GM23338 (cell line): ENCODE measurements at regions not wholly inside any gene's neighbourhood (a gene's known extent, or its start where the extent isn't known, plus 50 kb on each side); places are given as distances from the start of the nearest gene placed in this dataset.

ENCODE experiments used
- ATAC-seq: fragments of 200-7000 bp; cut with Tn5 transposase; 3 replicates; pipeline ENCODE4 v1.9.1; 2020
- DNase-seq: peaks from one replicate; pipeline ENCODE4 v3.0.0-alpha.2; 2015; ENCODE audit warnings: low spot score
- H2AFZ ChIP-seq: fragments of 200-600 bp; sonication (generic); 2 replicates; pipeline ENCODE4 v1.8.0; 2016; ENCODE audit warnings: antibody characterized with exemption, mild to moderate bottlenecking, moderate library complexity
- H3F3A ChIP-seq: fragments of 200-600 bp; sonication (generic); replicated peaks from 2 replicates; pipeline ENCODE4 v1.8.0; 2017; ENCODE audit warnings: antibody characterized with exemption, mixed run types, low read depth
- H3K27ac ChIP-seq: fragments of 200-600 bp; sonication (generic); 2 replicates; pipeline ENCODE4 v1.6.1; 2016; ENCODE audit warnings: low read depth
- H3K27me3 ChIP-seq: fragments of 200-600 bp; sonication (generic); 2 replicates; pipeline ENCODE4 v1.8.0; 2016; ENCODE audit warnings: mild to moderate bottlenecking, mixed run types, moderate library complexity; ENCODE audit not compliant: insufficient read depth
- H3K36me3 ChIP-seq: fragments of 200-600 bp; sonication (generic); 2 replicates; pipeline ENCODE4 v1.8.0; 2016; ENCODE audit warnings: mild to moderate bottlenecking; ENCODE audit not compliant: insufficient read depth
- H3K4me1 ChIP-seq: fragments of 200-600 bp; sonication (generic); 2 replicates; pipeline ENCODE4 v1.8.0; 2016; ENCODE audit warnings: mild to moderate bottlenecking, moderate library complexity; ENCODE audit not compliant: insufficient read depth
- H3K4me2 ChIP-seq: fragments of 200-600 bp; sonication (generic); 2 replicates; pipeline ENCODE4 v1.7.1; 2017; ENCODE audit warnings: mixed run types
- H3K4me3 ChIP-seq: fragments of 200-600 bp; sonication (generic); 2 replicates; pipeline ENCODE4 v1.6.1; 2016; ENCODE audit warnings: mixed run types
- H3K79me2 ChIP-seq: fragments of 200-600 bp; sonication (generic); replicated peaks from 2 replicates; pipeline ENCODE4 v1.8.0; 2017; ENCODE audit warnings: mild to moderate bottlenecking; ENCODE audit not compliant: insufficient read depth
- H3K9me2 ChIP-seq: fragments of 200-600 bp; sonication (generic); 2 replicates; pipeline ENCODE4 v1.8.0; 2017; ENCODE audit not compliant: insufficient read depth
- H4K20me1 ChIP-seq: fragments of 200-600 bp; sonication (generic); replicated peaks from 2 replicates; pipeline ENCODE4 v1.8.0; 2017; ENCODE audit warnings: mild to moderate bottlenecking; ENCODE audit not compliant: insufficient read depth
- H3K27ac Mint-ChIP-seq: 2 replicates; pipeline ENCODE4 v1.8.0; 2020; ENCODE audit warnings: inconsistent platforms, mild to moderate bottlenecking, moderate library complexity, mixed read lengths
- H3K27me3 Mint-ChIP-seq: 3 replicates; pipeline ENCODE4 v1.8.0; 2022; ENCODE audit warnings: low read depth, mild to moderate bottlenecking, moderate library complexity, mixed read lengths, inconsistent platforms; ENCODE audit not compliant: insufficient read depth, poor library complexity
- H3K36me3 Mint-ChIP-seq: 3 replicates; pipeline ENCODE4 v1.8.0; 2021; ENCODE audit warnings: low read depth, mild to moderate bottlenecking, inconsistent platforms, moderate library complexity, mixed read lengths
- H3K4me1 Mint-ChIP-seq: 3 replicates; pipeline ENCODE4 v1.8.0; 2020; ENCODE audit warnings: mild to moderate bottlenecking, inconsistent platforms, mixed read lengths
- H3K4me3 Mint-ChIP-seq: 3 replicates; pipeline ENCODE4 v1.8.0; 2021; ENCODE audit warnings: moderate library complexity, mild to moderate bottlenecking, inconsistent platforms, mixed read lengths
- H3K9me3 Mint-ChIP-seq: 3 replicates; pipeline ENCODE4 v1.8.0; 2020; ENCODE audit warnings: moderate library complexity, mild to moderate bottlenecking, inconsistent platforms, mixed read lengths
- CREB1 ChIP-seq: fragments of 250-450 bp; sonication (Bioruptor Pico); IDR thresholded peaks from 2 replicates; pipeline ENCODE4 v1.5.0; 2020; ENCODE audit warnings: low read depth, mild to moderate bottlenecking, moderate library complexity
- CTCF ChIP-seq, 2 experiments: fragments of 200-600 bp in 1 of 2; sonication (generic) in 1 of 2; conservative IDR thresholded peaks; 2 replicates each; pipeline versions ENCODE4 v1.5.1 to v1.6.1; 2016 to 2017; ENCODE audit warnings: antibody characterized with exemption in 2 of 2, low read depth in 2 of 2, mild to moderate bottlenecking in 2 of 2, moderate library complexity in 1 of 2
- ETS1 ChIP-seq: IDR thresholded peaks from 2 replicates; pipeline ENCODE4 v1.6.1; 2016; ENCODE audit warnings: antibody characterized with exemption
- EZH2 ChIP-seq: fragments of 200-600 bp; sonication (generic); IDR thresholded peaks from one replicate; pipeline ENCODE4 v1.8.0; 2017; ENCODE audit warnings: antibody characterized with exemption, mild to moderate bottlenecking, low read depth; ENCODE audit not compliant: unreplicated experiment
- EZH2phosphoT487 ChIP-seq: fragments of 200-600 bp; sonication (generic); IDR thresholded peaks from one replicate; pipeline ENCODE4 v1.8.1; 2018; ENCODE audit warnings: antibody characterized with exemption; ENCODE audit not compliant: unreplicated experiment
- JUNB ChIP-seq: IDR thresholded peaks from one replicate; pipeline ENCODE4 v1.6.1; 2016; ENCODE audit warnings: antibody characterized with exemption; ENCODE audit not compliant: unreplicated experiment
- NANOG ChIP-seq: IDR thresholded peaks from 2 replicates; pipeline ENCODE4 v1.6.1; 2016; ENCODE audit warnings: antibody characterized with exemption, borderline replicate concordance
- POLR2AphosphoS5 ChIP-seq: IDR thresholded peaks from 2 replicates; pipeline ENCODE4 v1.6.1; 2016; ENCODE audit warnings: antibody characterized with exemption, low read depth
- REST ChIP-seq: IDR thresholded peaks from one replicate; pipeline ENCODE4 v1.6.1; 2018; ENCODE audit warnings: antibody characterized with exemption; ENCODE audit not compliant: unreplicated experiment
- STAT1 ChIP-seq: IDR thresholded peaks from one replicate; pipeline ENCODE4 v1.6.1; 2016; ENCODE audit warnings: antibody characterized with exemption; ENCODE audit not compliant: unreplicated experiment
- ZNF114 ChIP-seq: fragments of 250-450 bp; sonication (Bioruptor Pico); IDR thresholded peaks from 2 replicates; pipeline ENCODE4 v1.5.0; 2020; ENCODE audit warnings: mild to moderate bottlenecking, moderate library complexity
- ZNF331 ChIP-seq: fragments of 250-450 bp; sonication (Bioruptor Pico); IDR thresholded peaks from 2 replicates; pipeline ENCODE4 v1.5.0; 2020; ENCODE audit warnings: low read depth, mild to moderate bottlenecking, moderate library complexity
- ZNF462 ChIP-seq: fragments of 250-450 bp; sonication (Bioruptor Pico); IDR thresholded peaks from 2 replicates; pipeline ENCODE4 v1.5.0; 2020; ENCODE audit warnings: mild to moderate bottlenecking, moderate library complexity

GRCh38 chr3:161571951-161572350 is 75.3 kb downstream of the OTOL1 start:
- Histone ChIP-seq H4K20me1 (no peaks in the 10 kb centered on the region), H3K9me2 (no peaks in the 10 kb centered on the region), H3K36me3 (no peaks in the 10 kb centered on the region), H3K4me3 (no peak overlapping the region), H3F3A (no peaks in the 10 kb centered on the region), H3K4me2 (no peak overlapping the region), H3K4me1 (no peaks in the 10 kb centered on the region), H2AFZ (no peak overlapping the region), H3K79me2 (no peaks in the 10 kb centered on the region), H3K27ac (no peak overlapping the region), H3K27me3 (no peaks in the 10 kb centered on the region)
- no peak for DNase-seq
- Mint-ChIP-seq H3K27ac (no peak overlapping the region), H3K27me3 (peaks cover under 1% of the 10 kb centered on the region), H3K4me3 (no peak overlapping the region), H3K9me3 (no peaks in the 10 kb centered on the region), H3K4me1 (peaks cover 7% of the 10 kb centered on the region), H3K36me3 (no peaks in the 10 kb centered on the region)
- no peak for TF ChIP-seq POLR2AphosphoS5
- no peak for TF ChIP-seq NANOG
- TF ChIP-seq ZNF462 (CRISPR knock-in tag): no peak
- TF ChIP-seq REST: no peak
- no peak for TF ChIP-seq ZNF114 (CRISPR knock-in tag)
- no peak for TF ChIP-seq ZNF331 (CRISPR knock-in tag)
- no peak for TF ChIP-seq STAT1
- TF ChIP-seq ETS1: no peak
- no peak for TF ChIP-seq EZH2phosphoT487
- no peak for TF ChIP-seq JUNB
- TF ChIP-seq CTCF (conservative IDR thresholded peaks at IDR 0.05; ENCODE audit: low read depth in 2 of 2): no peak
- TF ChIP-seq EZH2: no peak
- TF ChIP-seq CREB1 (CRISPR knock-in tag): no peak
- no peak for ATAC-seq
